NCI-H526 treated with DMSO at 0.1 percent for 48 hours (cell line): ENCODE measurements at regions not wholly inside any gene's neighbourhood (a gene's known extent, or its start where the extent isn't known, plus 50 kb on each side); places are given as distances from the start of the nearest gene placed in this dataset.
"Not testable (repeated sequence)": the region's sequence is repeated elsewhere in the genome, so short reads cannot be mapped to it uniquely, and the experiment has no call there.

Experiments
- DNase-seq: peaks from one replicate; lab custom pipeline; 2025; lab: John Stamatoyannopoulos, UW

- DNase-seq, result no peak
Observed at GRCh38 chr15:79661411-79661810, 229.3 kb downstream of the MINAR1 start.

DNA sequence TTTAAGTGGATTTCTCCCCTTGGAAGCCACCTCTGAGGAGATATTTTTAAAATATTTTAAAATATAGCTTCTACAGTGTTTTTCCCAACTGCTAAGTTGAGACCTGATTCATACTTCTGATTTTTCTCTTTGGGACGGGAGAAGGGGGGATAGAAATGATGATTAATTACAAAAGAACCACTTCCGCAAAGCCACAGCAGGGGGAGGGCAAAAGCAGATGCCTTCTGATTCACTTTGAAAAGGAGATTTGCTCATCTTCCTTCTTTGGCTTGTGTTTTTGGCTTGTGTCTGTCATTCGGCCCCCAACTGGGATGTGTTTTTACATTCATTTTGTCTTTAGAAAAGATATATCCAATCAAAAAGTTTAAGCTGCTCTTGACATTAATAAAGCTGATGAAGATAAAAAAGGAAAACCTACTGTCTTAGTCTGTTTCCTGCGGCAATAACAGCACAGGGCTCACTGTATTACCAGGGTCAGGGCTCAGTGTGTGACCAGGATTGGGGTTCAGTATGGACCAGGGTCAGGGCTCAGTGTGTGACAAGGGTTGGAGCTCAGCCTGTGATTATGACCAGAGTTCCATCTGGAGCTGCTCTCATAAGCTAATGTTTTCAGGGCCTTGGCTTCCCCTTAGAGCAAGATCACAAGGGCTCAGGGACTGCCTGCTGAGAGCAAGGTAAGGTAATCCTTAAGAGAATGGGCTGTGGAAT, 223.2 kb downstream of the MTHFS start:
- no peak for DNase-seq

- no peak for DNase-seq
Observed at GRCh38 chr15:79674124-79674465, 222.7 kb downstream of the MTHFS start.

DNA sequence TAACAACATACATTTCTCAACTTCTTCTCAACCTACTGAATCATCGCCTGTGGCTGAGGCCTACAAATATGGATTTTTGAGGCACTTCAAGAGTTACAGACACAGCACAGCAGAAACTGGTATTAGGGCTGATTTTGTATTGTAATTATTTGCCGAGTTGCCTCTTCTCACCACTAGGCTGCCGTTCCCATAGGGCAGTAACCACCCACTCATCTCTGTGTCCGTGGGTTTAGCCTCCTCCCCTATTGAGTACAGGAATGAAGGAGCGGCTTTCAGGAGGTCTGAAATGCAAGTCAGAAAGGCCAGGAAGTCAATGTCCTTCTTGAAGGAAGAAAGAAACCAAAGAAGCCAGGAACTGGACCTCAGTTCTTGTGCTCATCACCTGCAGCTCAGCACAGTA, 220.8 kb downstream of the MTHFS start:
- DNase-seq, result no peak

DNA sequence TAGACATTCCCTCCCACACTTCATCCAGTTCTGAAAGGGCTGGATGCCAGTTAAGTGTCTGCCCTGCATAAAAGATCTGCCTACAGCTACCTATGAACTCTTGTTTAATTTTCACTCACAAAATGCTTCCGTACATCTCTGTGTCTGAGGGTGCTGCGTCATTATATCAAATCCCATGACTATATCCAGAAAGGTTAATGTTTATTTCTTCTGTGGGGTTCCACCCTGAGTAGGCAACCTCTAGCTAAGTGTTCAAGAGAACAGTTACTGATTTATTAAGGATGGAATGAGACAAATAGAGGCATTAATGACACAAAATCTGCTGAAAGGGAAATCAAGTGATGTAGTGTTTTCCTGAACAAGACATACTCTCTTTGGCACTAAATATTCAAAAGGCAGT, 220.2 kb downstream of the MTHFS start:
- DNase-seq, result no peak

DNA sequence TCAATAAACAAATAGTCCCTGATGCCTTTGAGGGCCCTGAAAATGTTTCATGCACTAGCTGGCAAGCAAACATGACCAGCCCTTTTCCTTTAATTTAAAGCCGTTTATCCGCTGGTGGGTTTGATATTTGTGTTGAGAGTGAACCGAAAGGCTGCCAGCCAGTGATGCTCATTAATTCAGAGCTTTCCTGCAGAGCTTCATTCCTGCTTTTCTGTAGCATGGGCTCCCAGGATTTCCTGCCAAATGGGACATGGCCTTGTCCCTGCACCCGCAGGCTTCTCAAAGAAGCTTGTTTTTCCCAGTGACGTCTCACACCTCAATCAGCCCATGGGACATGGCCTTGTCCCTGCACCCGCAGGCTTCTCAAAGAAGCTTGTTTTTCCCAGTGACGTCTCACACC, 219.6 kb downstream of the MTHFS start:
- DNase-seq, result no peak

DNA sequence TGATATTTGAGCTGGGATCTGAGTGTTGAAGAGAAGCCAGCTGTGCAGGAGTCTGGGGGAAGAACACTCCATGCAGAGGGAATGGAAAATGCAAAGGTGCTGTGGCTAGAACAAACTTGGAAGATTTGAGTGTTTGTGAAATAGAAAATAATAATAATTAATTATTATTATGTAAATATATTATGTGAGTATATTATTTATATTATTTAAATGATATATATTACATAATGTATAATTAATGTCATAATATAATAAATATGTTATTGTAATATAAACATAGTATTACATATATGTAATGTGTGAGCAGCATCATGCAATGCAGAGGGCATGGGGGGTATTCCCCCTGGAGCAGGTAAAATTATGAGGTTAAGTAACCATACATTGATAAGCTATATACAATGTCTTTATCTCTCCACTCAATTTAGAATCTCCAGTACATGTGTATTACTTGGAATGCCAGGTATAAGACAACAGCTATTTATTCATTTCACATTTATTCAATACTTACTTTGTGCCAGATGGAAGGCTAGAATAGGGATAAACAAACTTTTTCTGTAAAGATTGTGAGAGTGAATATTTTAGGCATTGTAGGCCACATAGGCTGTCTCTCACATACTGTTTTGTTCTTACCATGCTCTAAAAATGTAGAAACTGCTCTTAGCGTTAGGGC, 218.6 kb downstream of the MTHFS start:
- no peak for DNase-seq

DNA sequence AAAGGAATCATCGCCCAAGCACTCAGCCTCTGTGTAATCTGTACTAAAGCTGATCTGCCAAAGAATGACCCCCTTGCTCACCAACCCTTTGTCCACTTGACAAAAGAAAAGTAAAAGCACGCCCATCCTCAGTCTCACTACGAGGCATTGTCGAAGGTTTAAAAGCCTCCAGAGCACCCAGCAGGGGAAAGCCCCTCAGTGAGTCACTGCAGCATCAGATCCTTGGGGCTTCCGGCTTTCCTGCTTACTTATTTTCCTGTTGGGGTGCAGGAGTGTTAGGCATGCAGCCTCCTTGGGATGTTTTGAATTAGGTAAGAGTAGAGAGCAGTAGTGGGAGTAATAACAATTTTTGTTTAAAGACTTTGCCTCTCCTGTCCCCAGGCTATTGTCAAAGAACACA, 216.1 kb downstream of the MTHFS start:
- no peak for DNase-seq

- no peak for DNase-seq
Observed at GRCh38 chr15:79682285-79682684, 214.5 kb downstream of the MTHFS start.

GRCh38 chr15:79682851-79683288, 213.9 kb downstream of the MTHFS start:
- no peak for DNase-seq

- DNase-seq, result no peak
Observed at GRCh38 chr15:79689030-79689429, 207.8 kb downstream of the MTHFS start.

DNA sequence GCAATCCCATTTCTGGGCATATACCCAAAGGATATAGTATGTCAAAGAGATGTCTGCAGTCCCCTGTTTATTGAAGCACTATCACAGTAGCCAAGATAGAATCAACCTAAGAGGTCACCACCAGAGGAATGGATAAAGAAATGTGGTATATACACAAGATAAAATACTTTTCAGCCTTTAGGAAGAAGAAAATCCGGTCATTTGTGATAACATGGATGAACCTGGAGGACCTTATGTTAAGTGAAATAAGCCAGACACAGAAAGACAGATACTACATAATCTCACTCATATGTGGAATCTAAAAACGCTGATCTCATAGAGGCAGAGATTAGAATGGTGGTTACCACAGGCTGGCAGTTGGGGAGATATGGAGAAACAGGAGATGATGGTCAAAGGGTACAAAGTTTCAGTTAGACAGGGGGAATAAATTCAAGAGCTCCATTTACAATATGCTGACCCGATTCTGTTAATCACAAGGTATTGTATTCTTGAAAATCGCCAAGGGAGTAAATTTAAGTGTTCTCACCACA, 195.8 kb downstream of the MTHFS start:
- no peak for DNase-seq

DNA sequence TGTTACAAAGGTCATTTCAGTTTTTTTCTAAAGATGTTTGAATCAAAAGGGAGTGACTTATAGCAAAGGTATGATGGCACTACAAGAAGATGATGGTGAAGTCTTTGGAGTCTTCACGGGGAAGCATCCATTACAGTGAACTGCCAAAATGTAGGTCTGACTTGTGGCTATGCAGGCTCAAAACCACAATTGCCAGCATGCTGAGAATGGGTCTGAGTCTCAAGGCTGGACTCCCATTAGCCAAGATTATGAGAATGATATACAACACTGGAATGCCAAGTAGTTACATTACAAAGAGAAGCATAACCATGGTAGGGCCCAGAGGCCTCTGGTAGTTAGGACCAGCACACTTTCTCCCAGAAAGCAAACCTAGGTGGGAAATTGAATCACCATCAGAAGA, 194.2 kb downstream of the MTHFS start:
- no peak for DNase-seq

- DNase-seq, result no peak
Observed at GRCh38 chr15:79721256-79721655, 175.6 kb downstream of the MTHFS start.

GRCh38 chr15:79724312-79724711, 172.5 kb downstream of the MTHFS start:
- DNase-seq, result no peak

GRCh38 chr15:79724804-79725203, 172.0 kb downstream of the MTHFS start:
- DNase-seq, result no peak

- DNase-seq, result no peak
Observed at GRCh38 chr15:79728867-79729266, 167.9 kb downstream of the MTHFS start.

GRCh38 chr15:79736435-79737000, 160.3 kb downstream of the MTHFS start:
- DNase-seq, result no peak

DNA sequence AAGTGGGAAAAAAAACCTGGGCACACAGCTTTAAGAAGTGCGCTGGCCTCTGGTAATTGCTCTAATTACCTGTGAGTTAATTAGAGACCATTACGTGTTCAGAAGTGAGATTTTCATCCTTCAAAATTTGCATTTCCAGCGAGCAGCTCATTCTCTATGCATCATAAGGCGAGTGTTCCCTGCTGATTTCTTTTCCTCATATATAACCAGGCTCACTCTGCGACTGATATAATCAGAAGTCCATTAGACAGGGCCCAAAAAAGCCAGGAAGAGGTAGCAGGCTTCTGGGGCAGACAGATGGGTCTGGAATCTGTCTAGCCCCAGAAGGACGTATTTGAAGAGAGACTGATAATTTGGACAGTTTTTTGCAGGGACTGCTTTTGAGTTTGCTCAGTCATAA, 158.7 kb downstream of the MTHFS start:
- no peak for DNase-seq

DNA sequence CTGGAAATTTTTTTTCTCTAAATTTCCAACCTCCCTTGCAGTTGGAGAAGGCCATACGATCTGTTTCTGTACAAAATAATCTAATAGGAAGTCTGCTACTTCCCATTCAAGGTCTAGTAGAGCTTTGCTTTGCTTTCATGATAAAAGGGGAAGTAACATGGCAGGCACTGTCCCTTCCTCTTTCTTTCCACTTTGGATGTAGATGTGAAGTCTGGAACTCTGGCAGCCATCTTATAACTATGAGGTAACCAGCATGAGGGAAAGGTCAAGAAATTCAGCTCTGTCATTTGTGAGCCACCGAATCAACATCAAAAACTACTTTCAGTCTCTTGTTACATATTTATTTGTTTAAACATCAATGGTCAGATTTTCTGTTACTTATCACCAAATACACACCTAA, 156.3 kb downstream of the MTHFS start:
- DNase-seq, result no peak

DNA sequence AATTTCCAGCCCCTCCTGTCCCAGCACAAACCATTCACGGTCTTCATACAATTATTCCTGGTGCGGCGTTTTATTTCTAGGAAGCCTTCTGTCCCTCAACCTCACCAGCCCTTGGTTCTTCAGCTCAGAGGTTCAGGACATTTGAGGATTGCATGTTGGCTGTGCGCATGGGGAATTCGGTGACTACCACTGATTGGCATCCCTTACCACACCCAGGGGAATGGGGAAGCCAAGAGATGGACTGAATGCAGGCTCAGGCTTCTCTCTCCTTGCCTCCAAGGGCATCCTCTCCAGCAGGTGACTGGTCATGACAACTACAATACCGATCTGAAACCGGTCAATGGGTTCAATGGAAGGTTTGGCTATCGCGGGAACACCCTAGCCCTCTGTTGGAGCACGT, 153.8 kb downstream of the MTHFS start:
- DNase-seq, result no peak

- not testable (repeated sequence) for DNase-seq
Observed at GRCh38 chr15:79744485-79744884, 152.3 kb downstream of the MTHFS start.

DNA sequence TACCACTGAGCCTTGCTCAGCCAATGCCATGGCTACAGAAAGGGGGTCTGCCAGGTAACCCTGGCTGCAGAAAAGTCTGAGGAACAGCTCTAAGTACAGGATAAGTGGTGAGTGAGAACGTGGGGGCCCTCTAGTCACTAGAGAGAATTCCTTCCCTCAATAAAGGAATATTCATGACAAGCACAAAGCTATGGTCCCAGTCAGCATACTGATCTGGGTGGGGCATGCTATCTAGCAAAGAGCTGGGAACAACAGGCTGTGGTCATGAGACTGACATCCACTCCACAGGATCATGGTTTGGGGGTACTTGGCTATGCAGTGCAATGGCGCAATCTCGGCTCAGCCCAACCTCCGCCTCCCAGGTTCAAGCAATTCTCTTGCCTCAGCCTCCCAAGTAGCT, 140.4 kb downstream of the MTHFS start:
- no peak for DNase-seq
